ENCODE measurements at regions not wholly inside any gene's neighbourhood (a gene's known extent, or its start where the extent isn't known, plus 50 kb on each side); places are given as distances from the start of the nearest gene placed in this dataset.

GRCh38 chr10:28881171-28881882 lies 204.0 kb downstream of the BAMBI start (continued):
- no peak for TF ChIP-seq EZH2 (IDR thresholded peaks at IDR 0.05)
- no peak for TF ChIP-seq POLR2AphosphoS5 (IDR thresholded peaks at IDR 0.05; ENCODE audit: low read depth, low read length)
- no peak for TF ChIP-seq EZH2phosphoT487 (IDR thresholded peaks at IDR 0.05; ENCODE audit: borderline replicate concordance)

DNA sequence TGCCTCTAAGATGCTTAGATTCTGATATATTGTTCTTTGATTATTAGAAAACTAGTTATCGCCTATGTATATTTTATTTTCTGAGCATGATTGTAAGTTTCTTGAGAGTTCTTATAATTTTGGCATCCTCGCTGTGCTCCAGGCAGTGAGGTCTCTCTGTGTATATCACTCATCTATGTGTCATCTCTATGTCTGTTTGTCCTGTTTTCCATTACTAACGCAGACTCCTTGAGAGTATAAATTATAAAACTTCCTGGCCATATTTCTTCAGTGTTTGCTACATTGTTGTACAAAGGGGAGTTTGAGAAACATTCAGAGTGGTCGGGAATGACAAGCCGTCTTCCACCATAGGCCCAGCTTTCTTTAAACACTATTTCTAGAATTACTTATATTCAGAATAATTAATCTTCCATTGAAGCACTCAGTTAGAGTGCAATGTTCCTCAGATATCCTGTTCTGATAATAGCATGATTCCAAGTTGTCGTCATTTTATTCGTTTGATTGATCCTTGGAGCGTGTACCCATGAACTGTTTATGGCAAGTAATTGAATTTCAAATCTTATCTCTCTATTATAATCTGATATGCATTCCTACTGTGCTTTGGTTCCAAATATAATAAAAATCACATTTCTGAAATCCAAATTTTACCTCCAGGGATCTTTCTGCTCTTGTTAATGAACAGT lies 206.6 kb downstream of the BAMBI start:
- TF ChIP-seq REST (IDR thresholded peaks at IDR 0.05; ENCODE audit: low read depth), result no peak
- TF ChIP-seq, protein P1, sequence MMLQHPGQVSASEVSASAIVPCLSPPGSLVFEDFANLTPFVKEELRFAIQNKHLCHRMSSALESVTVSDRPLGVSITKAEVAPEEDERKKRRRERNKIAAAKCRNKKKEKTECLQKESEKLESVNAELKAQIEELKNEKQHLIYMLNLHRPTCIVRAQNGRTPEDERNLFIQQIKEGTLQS (IDR thresholded peaks at IDR 0.05), result no peak
- no peak for TF ChIP-seq EZH2phosphoT487 (IDR thresholded peaks at IDR 0.05; ENCODE audit: borderline replicate concordance)
- TF ChIP-seq CEBPB (IDR thresholded peaks at IDR 0.05; ENCODE audit: low read depth), result no peak
- no peak for TF ChIP-seq RAD21 (IDR thresholded peaks at IDR 0.05; ENCODE audit: low read depth)
- no peak for TF ChIP-seq MAX (IDR thresholded peaks at IDR 0.05)
- no peak for TF ChIP-seq CTCF (IDR thresholded peaks at IDR 0.05 in 2 of 3, conservative IDR thresholded peaks at IDR 0.05 in 1 of 3; ENCODE audit: borderline replicate concordance in 1 of 3, insufficient read depth in 1 of 3, low read depth in 2 of 3, low read length in 2 of 3)
- no peak for TF ChIP-seq FOSL1 (IDR thresholded peaks at IDR 0.05; ENCODE audit: low read depth)
- no peak for TF ChIP-seq ELF1 (IDR thresholded peaks at IDR 0.05; ENCODE audit: borderline replicate concordance, low read depth)
- no peak for TF ChIP-seq POLR2A (IDR thresholded peaks at IDR 0.05; ENCODE audit: borderline replicate concordance, extremely low read depth, insufficient read depth, insufficient read length)
- no peak for TF ChIP-seq CBX3 (IDR thresholded peaks at IDR 0.05; ENCODE audit: low read depth)
- no peak for TF ChIP-seq ZNF274 (IDR thresholded peaks at IDR 0.05; ENCODE audit: low read depth, low read length)
- TF ChIP-seq ZFX (IDR thresholded peaks at IDR 0.05), result no peak
- no peak for TF ChIP-seq EZH2 (IDR thresholded peaks at IDR 0.05)
- no peak for TF ChIP-seq SP1 (IDR thresholded peaks at IDR 0.05; ENCODE audit: low read depth)
- Histone ChIP-seq H2AFZ (ENCODE audit: low read depth, low read length, poor library complexity, severe bottlenecking) (no peak overlapping the region), H3K9me3 (ENCODE audit: control insufficient read depth in 1 of 2, insufficient read depth in 1 of 2, low read depth in 1 of 2, low read length in 2 of 2) (no peaks in the 10 kb centered on the region), H3K79me2 (ENCODE audit: insufficient read depth, low read length) (no peaks in the 10 kb centered on the region), H4K20me1 (ENCODE audit: insufficient read depth) (no peaks in the 10 kb centered on the region), H3K9ac (ENCODE audit: low read length) (no peak overlapping the region), H3K36me3 (ENCODE audit: control insufficient read depth in 1 of 2, insufficient read depth in 2 of 2, low read length in 2 of 2) (no peaks in the 10 kb centered on the region), H3K4me2 (ENCODE audit: low read length) (no peak overlapping the region), H3K4me3 (replicated peaks in 1 of 2; ENCODE audit: low read depth in 1 of 2, low read length in 2 of 2) (no peak overlapping the region), H3K9me2 (ENCODE audit: insufficient read depth) (no peaks in the 10 kb centered on the region), H3K27me3 (ENCODE audit: insufficient read depth, low read length) (no peaks in the 10 kb centered on the region), H3K4me1 (ENCODE audit: control insufficient read depth in 1 of 2, insufficient read depth in 2 of 2, low read length in 2 of 2) (no peaks in the 10 kb centered on the region), H3K27ac (ENCODE audit: low read depth, low read length) (no peak overlapping the region)
- BruUV-seq (replicated peaks), result no TSS peak
- intact Hi-C loops (cut with micrococcal nuclease), result no loop called here
- RAD21 ChIA-PET (ENCODE audit: low non-redundant PET in 1 of 2, low total read pairs in 2 of 2, uncharacterized antibody in 2 of 2, unreplicated experiment in 2 of 2), result no interaction called here
- ATAC-seq (no peak), DNase-seq (ENCODE audit: low read depth, low spot score) (no peak)
- POLR2A ChIA-PET, result no interaction called here
- CTCF ChIA-PET, result no interaction called here

All from HCT116 (cell line).